Activated CD4-positive, alpha-beta T cell treated with anti-CD3 and anti-CD28 coated beads, Interleukin-2, amount 50 U/mL, for 1 hour (primary cell): ENCODE measurements at regions not wholly inside any gene's neighbourhood (a gene's known extent, or its start where the extent isn't known, plus 50 kb on each side); places are given as distances from the start of the nearest gene placed in this dataset.
A peak's percentile ranks its signal among the peaks of the same experiment; 100 is the strongest.

ENCODE experiments used
- DNase-seq: peaks from one replicate; pipeline ENCODE4 v3.0.0-alpha.2; 2020

DNA sequence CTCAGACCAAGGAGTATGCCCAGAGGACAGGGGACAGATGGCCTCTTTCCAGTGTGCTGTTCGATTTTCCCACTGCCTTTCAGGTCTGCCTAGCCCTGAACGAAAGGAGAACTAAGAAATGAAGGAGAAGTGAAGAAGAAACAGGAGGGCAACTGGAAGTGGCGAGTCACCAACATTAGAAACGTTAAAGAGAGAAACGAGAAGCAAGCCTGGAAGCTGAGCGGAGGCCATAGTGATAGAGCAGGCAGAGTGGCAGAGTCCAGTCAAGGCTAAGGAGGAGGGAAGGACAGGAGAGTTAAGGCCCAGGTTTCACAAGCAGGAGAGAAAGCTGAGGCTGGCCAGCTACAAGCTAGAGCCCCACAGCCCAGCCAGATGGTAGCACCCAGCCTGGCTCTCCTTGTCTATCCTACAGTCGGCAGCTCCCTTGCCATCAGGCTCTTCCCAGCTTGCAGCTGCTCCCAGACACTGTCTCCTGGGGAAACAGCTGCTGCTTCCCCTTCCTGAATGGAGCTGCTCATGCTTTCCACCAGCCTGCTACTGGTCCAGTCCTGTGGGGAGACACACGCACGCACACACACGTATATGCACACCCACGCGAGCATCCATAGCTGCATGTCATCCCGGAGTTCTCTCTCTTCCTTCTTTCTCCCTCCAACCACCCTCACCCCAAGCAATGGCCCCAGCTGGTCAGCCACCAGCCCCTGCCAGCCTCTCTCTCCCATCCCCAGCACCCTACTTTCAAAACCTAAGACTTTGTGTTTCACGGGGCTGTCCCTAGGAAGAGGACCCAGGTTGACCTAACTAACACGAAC is 139.7 kb upstream of the CCND2 start:
- DNase-seq: no peak

DNA sequence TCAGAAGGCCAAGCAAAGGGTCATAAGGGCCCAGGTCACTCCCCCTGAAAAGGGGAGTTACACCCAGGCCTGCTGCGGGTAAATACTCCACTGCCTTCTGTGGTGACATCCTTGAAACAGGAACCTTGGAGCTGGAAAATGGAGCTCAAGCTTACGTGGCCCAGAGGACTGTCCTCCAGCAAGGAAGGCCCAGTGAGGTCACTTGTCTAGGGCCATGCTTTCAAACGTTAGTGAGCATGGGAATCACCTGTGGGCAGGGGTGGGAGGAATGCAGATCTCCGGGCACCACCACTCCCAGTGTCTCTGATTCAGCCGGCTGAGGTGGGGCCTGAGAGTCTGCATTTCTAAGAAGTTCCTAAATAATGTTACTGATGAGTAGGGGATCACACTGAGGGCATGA is 140.5 kb upstream of the CCND2 start:
- no peak for DNase-seq

DNA sequence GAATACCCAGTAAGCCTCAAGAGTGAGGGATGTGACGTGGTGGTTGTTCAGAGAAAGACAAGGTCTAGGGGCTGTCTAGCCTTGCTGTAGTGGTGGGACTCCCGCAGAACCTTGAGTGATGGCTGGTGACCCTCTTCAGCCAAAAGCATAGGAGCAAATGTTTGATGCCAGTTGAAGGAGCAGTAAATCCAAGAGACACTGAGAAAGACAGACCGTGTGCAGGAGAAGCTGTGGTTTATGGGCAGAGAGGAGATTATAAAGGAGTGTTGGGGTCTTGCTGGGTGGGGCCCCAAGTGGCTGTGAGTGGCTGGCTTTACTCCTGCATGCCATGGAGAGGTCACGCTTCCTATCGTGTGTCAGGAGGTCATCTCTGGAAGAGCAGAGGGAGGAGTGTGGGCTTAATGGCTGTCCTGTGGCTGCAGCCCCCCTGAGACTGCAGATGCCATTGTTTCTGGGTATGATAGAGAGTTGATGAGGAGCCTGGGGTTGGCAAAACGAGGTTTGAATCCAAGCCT is 152.0 kb upstream of the CCND2 start:
- no peak for DNase-seq

DNA sequence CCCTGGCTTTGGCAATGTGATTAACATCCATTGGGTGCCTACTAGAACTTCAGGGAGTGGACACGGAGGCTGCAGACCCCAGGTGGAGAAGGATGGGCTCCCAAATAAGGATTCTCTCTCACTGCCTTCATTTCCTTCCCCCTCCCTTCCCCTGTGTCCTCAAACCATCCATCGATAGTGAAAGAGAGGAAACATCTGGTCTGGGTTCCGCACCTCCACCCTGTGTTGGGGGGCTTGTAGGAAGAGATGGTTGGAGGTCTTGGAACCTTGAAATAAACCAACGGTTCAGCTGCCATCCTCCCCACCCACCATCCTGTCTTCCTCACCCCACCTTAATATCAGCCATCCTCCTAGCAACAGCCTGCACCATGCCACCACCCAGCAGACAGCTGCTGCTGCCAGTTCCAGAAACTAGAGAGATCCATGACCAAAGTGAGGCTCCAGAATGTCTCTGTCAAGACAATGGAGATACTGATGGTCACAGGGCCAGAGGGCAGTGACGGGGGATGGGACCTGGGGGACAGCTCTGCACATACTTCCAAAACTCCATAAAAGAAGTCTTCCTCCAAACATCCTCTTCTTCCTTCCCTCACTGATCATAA is 153.1 kb upstream of the CCND2 start:
- DNase-seq: no peak

DNA sequence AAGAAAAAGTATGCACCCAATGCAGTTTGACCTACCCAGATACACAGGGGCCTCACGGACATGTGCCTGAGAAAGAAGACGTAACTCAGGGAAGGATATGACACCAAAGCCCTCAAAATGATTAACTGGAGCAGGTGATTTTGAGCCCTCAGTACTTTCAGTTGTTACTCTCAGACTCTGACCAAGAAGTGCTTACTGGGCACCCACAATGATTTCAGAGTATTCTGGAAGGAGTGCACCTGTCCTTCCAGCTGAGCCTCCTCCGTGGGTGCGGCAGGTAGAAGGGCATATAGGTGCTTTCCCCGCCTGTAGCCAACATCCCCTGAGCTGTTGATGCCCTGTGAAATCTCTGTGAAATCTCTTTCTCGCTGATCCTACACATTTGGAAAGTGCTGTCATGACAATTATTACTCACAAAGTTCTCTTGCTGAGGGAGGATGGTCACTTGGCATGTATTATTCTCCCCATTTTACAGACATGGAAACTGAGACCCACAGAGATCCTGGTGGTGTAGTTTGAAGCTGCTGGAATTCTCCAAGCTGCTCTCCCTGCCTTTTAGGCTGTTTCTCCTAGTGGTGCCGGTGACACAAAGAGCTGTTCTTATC is 154.3 kb upstream of the CCND2 start:
- DNase-seq: no peak

DNA sequence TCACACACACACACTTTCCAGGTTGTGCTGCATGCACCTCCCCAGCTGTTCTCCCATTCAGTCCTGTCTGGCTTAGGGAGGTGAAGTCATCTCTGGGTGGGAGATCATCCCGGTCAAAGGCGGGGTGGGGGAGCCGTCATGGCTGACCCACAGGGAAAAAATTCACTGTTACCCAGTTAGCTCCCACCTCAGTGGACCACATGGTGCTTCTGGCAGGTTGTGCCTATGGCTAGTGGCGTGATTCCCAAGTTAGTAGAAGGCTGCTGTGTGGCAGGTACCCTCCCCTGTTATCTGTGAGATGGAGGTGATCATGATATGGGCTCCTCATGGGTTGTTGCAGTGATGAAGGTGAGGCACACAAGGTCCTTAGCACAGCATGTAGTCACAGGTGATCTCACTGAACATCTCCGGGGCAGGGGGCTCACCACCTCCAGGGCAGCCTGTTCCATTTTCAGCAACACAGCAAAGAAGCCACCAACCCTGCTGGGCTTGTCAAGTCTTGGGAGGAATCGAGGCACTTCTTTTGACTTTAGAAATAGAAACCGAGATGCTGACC is 154.9 kb upstream of the CCND2 start:
- no peak for DNase-seq

DNA sequence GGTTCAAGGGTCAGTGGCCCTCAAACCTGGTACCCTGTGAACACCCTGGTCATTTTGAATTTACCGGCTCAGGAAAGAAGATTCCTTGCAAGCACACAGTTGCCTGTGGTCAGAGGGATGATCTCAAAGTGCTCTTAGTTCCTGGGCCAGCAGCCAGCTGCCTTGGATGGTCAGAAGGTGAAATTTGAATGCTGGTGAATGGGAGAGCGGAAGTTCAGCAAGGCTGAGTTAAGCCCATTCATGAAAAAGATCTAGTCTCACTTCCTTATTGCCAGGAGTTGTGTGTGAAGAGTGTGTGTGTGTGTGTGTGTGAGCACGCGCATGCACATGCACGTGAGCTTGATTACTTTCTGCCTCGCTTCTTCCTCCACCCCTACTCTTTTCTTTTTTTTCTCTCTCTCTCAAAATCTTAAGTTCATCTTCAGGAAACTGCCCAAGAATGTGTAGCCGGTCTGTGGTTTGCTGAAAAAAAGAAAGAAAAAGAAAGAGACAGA is 155.5 kb upstream of the CCND2 start:
- DNase-seq: no peak

DNA sequence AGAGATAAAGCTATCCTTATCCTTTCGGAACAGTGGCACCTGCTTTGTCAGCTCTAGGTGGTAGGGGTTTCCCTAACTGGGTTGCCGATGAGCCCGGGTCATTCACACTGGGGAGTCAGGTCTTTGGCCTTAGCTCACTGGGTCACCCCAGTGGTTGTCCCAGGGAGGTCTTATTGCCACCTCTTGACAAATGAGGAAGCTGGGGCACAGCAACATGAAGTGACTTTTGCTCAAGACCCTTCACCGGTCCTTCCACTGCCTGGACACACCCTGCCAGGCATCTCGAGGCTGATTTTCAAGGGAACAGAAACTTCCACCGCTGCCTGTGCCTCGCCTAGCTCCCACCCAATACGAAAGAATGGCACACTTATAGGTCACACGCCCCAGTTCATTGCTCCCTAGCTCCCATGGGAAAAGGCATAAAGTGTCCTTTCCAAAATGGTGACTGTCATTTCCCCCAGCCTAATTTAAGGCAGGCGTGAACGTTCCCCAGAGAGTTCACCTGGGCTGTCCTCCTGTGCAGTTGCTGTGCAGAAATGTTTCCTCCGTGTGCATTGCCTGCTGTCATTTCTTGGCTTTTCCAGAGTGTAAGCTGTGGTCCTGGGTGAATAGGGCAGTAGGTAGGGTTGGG is 156.1 kb upstream of the CCND2 start:
- DNase-seq: no peak

DNA sequence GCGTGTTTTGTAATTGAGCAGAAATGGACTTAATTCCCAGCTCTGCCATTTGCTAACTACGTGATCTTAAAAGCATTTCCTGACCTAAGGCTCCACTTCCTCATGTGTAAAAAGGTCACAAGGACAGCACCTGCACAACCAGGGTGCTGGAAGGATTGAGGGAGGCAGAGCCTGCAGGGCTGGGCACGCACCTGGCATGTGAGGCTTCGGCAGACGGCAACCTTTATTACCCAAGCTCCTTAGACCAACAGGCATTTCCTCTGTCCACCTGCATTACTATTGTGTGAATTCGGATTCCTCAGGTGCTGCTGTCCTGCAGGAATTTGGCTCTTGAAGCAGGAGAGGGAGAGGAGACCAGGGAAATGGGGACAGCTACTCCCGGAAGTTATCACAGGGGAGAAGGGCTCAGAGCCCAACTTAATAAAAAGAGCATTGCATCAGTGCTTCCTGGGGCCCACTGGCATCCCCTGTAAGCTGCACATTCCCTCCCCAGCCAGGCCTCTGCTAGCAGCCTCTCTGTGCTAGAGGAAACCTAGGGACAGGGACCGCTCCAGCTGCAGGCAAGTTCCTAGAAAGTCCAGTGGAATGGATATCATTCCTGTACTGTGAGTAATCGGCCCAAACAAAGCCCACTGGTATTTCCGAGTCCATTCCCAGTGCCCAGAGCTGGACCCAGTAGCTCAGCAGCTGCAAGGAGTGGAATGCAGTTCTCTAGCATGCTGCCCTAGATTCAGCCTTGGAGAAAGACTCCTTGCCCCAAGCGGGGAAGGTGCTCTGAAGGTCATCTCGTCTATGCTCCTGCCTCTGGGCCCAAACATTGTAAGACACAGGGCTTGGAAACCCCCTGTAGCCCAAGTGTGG is 157.1 kb upstream of the CCND2 start:
- no peak for DNase-seq

DNA sequence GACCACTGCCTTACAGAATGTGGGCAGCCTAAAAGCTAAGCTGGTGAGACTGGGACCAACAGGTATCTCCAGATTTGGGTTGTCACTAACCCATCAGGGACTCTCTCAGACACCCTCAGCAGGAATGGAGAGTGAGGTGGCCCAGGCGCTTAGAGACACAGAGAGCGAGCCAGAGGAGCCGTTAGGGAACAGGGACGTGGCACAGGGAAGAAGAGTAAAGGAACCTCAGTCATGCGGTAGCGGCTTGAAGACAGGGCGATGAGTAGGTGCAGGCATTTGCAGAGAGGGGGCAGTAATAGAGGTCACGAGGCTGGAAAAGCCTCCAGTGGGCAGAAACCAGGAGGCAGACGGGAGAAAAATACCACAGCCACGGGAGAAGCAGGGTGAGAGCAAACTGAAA is 158.0 kb upstream of the CCND2 start:
- DNase-seq: no peak

DNA sequence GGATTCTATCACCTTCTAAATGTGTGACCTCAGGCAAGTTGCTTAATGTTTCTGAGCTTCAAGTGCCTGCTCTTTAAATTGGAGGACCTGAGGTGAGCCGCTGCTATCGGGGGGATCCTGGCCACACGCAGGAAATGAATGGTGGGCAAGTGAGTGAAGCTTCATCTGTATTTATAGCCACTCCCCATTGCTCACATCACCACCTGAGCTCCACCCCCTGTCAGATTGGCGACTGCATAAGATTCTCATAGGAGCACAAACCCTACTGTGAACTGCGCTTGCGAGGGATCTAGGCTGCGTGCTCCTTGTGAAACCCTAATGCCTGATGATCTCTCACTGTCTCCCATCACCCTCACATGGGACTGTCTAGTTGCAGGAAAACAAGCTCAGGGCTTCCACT is 158.6 kb upstream of the CCND2 start:
- peak; percentile 18 for DNase-seq

DNA sequence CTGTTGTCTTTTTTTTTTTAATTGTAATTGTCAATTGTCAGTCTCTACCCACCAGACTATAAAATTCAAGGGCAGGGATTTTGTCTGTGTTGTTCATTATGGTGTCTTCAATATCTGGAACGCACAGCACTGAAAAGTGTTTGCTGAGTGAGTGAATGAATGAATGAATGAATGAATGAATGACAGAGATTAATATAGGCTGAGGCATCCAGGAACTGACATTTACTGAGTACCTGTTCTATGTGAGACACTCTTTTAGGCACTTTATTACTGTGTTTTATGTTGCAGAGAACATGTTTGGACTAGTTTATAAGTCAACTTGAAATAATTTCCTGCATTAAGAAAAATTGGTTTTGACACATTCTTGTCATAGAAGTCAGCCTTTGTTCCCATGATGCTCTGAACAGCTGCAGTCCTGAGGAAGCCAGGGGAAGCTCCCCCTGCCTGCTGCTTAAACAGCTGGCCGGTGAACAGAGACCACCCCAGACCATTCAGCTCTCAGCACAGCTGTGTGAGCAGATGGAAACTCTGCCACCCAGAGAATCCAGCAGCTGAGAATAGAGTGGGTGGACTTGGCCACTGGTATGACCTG is 160.7 kb upstream of the CCND2 start:
- no peak for DNase-seq

DNA sequence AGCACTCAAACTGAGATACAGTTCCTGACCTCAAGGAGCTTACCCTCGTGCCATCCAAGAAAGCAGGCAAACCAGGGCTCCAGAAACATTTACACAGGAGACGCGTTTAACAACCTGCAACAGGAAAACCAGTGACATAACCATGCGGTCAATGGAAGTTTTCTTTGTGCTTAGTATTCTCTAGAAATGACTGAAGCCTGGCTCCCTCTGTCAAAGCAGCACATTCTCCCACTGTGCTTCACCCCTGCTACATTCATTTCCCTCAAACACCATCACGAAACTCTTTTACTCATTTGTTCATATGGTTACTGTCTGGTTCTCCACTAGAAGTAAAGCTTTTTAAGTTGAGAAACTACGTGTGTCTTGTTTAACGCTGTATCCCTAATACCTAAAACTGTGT is 161.3 kb upstream of the CCND2 start:
- DNase-seq: no peak

DNA sequence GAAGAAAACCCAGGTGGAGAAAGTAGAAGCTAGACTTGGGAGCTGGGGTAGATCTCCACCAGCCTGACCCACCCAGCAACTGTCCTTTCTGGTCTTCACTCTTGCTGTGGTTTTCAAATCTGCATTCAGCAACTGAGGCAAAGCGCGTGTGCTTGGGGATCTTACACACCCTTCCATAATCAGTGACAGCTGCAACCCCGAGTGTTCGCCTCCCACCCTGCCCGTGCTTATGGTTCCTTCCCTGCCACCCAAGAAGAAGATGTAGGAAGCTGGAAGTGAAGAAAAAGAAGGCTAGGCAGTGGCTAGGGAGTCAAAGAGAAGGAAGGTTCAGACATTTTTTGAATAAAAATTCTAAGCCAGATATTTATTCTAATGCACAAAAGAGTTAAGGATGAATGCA is 162.6 kb upstream of the CCND2 start:
- DNase-seq: no peak

DNA sequence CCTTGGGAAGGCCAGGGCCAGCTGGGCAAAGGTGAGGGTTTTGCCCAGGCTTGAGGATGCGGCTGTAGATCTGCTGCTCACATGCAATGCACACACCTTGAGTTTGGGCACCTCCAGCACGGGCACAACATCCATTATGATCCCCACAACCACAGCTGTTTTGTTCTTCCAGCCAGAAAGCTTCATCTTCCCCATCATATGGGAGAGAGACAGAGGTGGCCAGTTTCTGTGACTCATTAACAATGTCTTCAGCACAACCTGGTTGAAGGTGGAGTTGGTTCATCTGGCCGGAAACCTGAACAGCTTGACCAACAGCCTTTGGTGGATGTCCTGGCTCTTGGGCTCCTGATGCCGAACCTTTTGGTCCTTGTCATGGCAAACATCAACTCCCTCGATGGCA is 163.7 kb upstream of the CCND2 start:
- DNase-seq: no peak

DNA sequence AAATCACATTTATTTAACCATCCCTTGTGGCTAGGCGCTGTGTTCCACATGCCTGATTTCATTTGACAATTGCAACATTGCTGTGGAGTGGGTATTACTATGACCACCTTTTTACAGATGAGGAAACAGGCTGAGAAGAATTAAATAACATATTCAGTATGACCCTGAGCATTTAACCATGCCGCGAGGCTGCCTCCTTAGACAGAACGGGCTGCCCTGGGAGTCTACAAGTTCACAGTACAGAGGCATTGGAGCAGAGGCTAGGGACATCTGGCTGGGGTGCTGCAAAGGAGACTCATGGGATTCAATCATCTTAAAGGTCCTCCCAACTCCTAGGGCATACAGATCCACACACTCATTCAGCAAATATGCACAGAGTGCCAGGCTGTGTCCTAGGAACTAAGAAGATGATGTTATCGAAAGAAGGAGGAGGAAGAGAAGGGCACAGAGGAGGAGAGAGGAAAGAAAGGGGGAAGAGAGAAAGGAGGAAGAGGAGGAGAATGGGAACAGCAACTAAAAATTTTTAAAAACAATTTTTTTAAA is 164.7 kb upstream of the CCND2 start:
- DNase-seq: no peak

DNA sequence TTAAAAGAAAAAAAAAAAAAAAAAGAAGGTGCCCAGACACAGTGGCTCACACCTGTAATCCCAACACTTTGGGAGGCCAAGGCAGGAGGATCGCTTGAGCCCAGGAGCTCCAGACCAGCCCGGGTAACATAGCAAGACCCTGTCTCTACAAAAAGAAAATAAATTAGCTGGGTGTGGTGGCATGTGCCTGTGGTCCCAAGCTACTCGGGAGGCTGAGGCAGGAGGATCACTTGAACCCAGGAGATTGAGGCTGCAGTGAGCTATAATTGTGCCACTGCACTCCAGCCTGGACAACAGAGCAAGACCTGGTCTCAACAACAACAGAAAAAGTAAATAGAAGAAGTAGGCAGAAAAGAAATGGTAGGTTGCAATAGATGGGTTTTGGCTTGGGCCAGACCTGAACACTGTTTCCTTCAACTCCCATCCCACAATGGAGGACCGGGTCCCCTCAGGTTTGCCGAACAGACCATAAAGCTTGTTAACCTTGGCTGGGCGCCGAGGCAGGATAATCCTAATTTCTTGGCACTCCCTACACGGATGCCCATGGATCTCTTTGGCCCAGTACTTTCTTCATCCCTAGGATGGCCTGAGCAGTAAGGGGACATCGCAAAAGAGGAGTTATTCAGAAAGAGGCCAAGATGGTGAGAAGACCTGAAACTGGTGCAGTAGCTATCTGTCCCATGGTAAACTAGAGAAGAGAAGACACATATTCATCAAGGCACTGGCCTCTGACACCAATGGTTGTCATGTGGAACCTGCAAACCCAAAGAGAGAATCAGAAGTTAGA is 165.5 kb upstream of the CCND2 start:
- no peak for DNase-seq

DNA sequence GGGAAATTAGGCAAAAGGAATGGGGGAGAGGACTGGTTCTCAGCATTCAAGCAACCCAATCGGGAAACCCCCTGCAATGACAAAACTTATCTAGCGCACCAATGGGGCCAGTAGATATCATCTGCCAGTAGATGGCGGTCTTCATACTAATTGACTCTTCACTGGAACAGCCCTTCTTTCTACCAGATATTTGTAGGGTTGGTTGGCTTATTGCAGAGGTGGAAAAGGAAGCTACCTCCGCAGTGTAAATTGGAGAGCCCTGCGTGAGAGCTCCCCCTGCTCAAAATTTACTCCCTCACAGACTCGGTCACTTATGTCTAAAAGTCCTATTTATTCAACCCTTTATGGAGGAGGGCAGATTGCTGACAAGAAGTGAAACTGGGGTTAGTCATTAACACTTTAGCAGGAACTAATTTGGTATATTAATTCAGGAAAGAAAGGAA is 166.1 kb upstream of the CCND2 start:
- DNase-seq: peak; percentile 55

DNA sequence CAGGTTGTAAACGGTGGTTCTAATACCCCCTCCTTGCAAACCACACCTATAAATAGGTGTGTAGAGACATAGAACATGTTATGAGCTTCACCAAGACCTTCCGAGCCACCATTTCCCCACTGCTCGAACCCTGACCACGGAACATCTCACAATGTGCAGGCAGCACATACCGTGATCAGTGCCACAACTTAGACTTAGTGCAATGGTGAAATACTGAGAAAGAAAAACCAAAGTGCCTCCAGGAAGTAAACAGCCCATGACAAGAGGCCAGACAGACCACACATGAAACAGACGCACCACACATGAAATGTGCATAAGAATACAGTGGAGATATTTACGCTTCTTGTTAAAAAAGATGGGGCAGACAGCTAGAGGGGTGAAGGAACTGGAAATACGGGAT is 166.9 kb upstream of the CCND2 start:
- DNase-seq: no peak

DNA sequence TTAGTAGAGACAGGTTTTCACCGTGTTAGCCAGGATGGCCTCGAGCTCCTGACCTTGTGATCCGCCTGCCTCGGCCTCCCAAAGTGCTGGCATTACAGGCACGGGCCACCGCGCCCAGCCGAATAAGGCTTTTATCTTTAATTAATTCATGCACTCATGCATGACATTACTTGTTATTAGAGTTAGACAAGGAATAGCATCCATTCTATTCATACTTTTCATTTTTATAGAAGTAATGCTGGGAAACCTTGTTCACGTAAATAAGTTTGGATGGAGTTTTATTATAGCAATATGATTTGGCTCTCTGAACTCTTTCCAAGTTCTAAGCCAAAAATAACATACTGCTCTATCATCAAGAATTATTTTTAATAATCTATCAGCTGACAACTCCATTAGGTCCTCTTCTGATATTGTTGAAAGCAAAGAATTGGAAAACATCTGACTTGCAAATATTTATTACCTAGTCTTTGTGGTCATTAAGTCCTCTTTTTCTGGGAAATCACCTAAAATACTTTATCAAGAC is 168.8 kb upstream of the CCND2 start:
- DNase-seq: no peak
